ENCODE measurements at regions not wholly inside any gene's neighbourhood (a gene's known extent, or its start where the extent isn't known, plus 50 kb on each side); places are given as distances from the start of the nearest gene placed in this dataset.

DNA sequence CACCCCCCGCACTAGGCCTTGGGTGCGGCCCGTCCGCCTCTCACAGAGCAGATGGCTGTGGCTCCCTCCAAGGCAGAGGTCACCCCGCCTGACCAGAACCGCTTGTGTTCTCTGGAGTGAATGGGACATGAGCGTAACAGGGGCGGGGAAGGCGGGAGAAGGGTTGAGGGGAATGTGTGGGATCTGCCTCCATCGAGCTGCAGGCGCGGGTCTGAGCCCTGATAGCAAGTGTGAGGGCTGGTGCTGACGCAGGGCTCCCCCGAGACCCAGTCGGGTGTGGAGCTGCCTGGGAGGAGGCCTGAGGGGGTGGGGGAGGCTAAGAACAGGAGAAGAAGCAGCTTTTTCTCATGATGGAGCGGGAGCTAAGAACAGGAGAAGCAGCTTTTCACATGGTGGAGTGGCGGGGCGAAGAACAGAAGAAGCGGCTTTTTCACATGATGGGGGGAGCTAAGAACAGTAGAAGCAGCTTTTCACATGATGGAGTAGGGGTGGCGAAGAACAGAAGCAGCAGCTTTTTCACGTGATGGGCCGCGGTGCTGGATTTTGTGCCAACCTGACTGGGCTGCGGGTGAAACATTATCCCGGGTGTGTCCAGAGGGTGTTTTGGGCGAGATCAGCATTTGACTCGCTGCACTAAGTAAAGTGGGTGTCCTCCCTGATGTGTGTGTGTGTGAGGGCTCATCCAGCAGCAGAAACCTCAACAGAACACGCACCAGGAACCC is 169.3 kb downstream of the TTLL2 start:
- TF ChIP-seq SUZ12 (IDR thresholded peaks at IDR 0.05) (no peak), BHLHE40 (IDR thresholded peaks at IDR 0.05; ENCODE audit: borderline replicate concordance) (no peak), NFRKB (IDR thresholded peaks at IDR 0.05) (no peak), SP1 (IDR thresholded peaks at IDR 0.05) (no peak)

Data from HEK293T (cell line).